T47D (cell line): ENCODE measurements at regions not wholly inside any gene's neighbourhood (a gene's known extent, or its start where the extent isn't known, plus 50 kb on each side); places are given as distances from the start of the nearest gene placed in this dataset.

Source experiments
- DNase-seq, 2 experiments: peaks; one replicate each; pipeline versions ENCODE4 v3.0.0 to v3.0.0-alpha.2; 2011 to 2012; ENCODE audit warnings: low read depth in 1 of 2, low spot score in 1 of 2
- JUND ChIP-seq: IDR thresholded peaks from 2 replicates; pipeline ENCODE4 v1.6.1; 2012; ENCODE audit warnings: low read depth
- in situ Hi-C: cut with HindIII; loops from 2 replicates; pipeline ENCODE4 v1.10.0; 2016; ENCODE audit warnings: low sequenced_read_pairs, low pct_unique_long_range_greater_than_20kb

GRCh38 chr4:32589853-32590252 is 1869.7 kb downstream of the PCDH7 start:
- in situ Hi-C loops, result no loop called here
- TF ChIP-seq JUND, result no peak
- DNase-seq, result no peak

GRCh38 chr4:32597354-32597753 is 1877.2 kb downstream of the PCDH7 start:
- in situ Hi-C loops, result no loop called here
- no peak for DNase-seq
- TF ChIP-seq JUND, result no peak

GRCh38 chr4:32601848-32602247 is 1881.7 kb downstream of the PCDH7 start:
- DNase-seq, result no peak
- in situ Hi-C loops, result no loop called here
- no peak for TF ChIP-seq JUND

GRCh38 chr4:32607978-32608377 is 1887.8 kb downstream of the PCDH7 start:
- TF ChIP-seq JUND, result no peak
- in situ Hi-C loops, result no loop called here
- DNase-seq, result no peak

GRCh38 chr4:32624943-32625603 is 1904.9 kb downstream of the PCDH7 start:
- no peak for TF ChIP-seq JUND
- in situ Hi-C loops, result no loop called here
- no peak for DNase-seq

- in situ Hi-C loops, result no loop called here
- no peak for TF ChIP-seq JUND
- DNase-seq, result no peak
These were observed 1905.6 kb downstream of the PCDH7 start for GRCh38 chr4:32625687-32626337.

GRCh38 chr4:32631831-32632230 is 1911.7 kb downstream of the PCDH7 start:
- in situ Hi-C loops, result no loop called here
- no peak for DNase-seq
- no peak for TF ChIP-seq JUND

GRCh38 chr4:32633421-32633820 is 1913.3 kb downstream of the PCDH7 start:
- in situ Hi-C loops, result no loop called here
- DNase-seq, result no peak
- TF ChIP-seq JUND, result no peak

- peak in 1 of 2 experiments; percentile 3 for DNase-seq
- no peak for TF ChIP-seq JUND
- in situ Hi-C loops, result no loop called here
These were observed 1925.5 kb downstream of the PCDH7 start for GRCh38 chr4:32645653-32646052.

- DNase-seq, result no peak
- in situ Hi-C loops, result no loop called here
- no peak for TF ChIP-seq JUND
These were observed 1937.8 kb downstream of the PCDH7 start for GRCh38 chr4:32658019-32658418.

GRCh38 chr4:32661229-32661628 is 1941.1 kb downstream of the PCDH7 start:
- in situ Hi-C loops, result no loop called here
- DNase-seq, result no peak
- no peak for TF ChIP-seq JUND

GRCh38 chr4:32662803-32663202 is 1942.6 kb downstream of the PCDH7 start:
- TF ChIP-seq JUND, result no peak
- no peak for DNase-seq
- in situ Hi-C loops, result no loop called here

- TF ChIP-seq JUND, result no peak
- in situ Hi-C loops, result no loop called here
- DNase-seq, result no peak
These were observed 1952.2 kb downstream of the PCDH7 start for GRCh38 chr4:32672359-32672758.

- DNase-seq, result no peak
- in situ Hi-C loops, result no loop called here
- no peak for TF ChIP-seq JUND
These were observed 1960.8 kb downstream of the PCDH7 start for GRCh38 chr4:32680946-32681345.
